Ascending aorta (tissue), 2 donors: ENCODE measurements at regions not wholly inside any gene's neighbourhood (a gene's known extent, or its start where the extent isn't known, plus 50 kb on each side); places are given as distances from the start of the nearest gene placed in this dataset.

Source experiments
- DNase-seq, 2 donors: peaks; one replicate each; pipeline ENCODE4 v3.0.0-alpha.2; 2019; ENCODE audit warnings: low spot score in 2 of 2
- H3K27ac ChIP-seq, 2 donors: fragments of 200-600 bp; sonication (generic); one replicate each; pipeline ENCODE4 v1.5.1; 2016 to 2017; ENCODE audit warnings: mild to moderate bottlenecking in 1 of 2
- H3K27me3 ChIP-seq: fragments of 200-600 bp; sonication (generic); one replicate; pipeline ENCODE4 v1.5.1; 2017
- H3K36me3 ChIP-seq, 2 donors: fragments of 200-600 bp; sonication (generic); one replicate each; pipeline ENCODE4 v1.5.1; 2016
- H3K4me1 ChIP-seq, 2 donors: fragments of 200-600 bp; sonication (generic); one replicate each; pipeline ENCODE4 v1.5.1; 2016 to 2017; ENCODE audit warnings: mild to moderate bottlenecking in 1 of 2
- H3K4me3 ChIP-seq, 2 donors: fragments of 200-600 bp; sonication (generic); one replicate each; pipeline ENCODE4 v1.5.1; 2016 to 2017; ENCODE audit warnings: mild to moderate bottlenecking in 1 of 2
- H3K9me3 ChIP-seq, 2 donors: fragments of 200-600 bp; sonication (generic); one replicate each; pipeline ENCODE4 v1.5.1; 2016
- intact Hi-C: fragments of 100-400 bp; cut with DNase I; formaldehyde crosslinking; loops from one replicate; pipeline ENCODE4 v1.15.1; 2023
- TF ChIP-seq, protein P1 (sequence below), 3 experiments: fragments of 200-600 bp in 2 of 3; fragments of 450-650 bp in 1 of 3; sonication (generic) in 2 of 3; IDR thresholded peaks; one replicate each; pipeline ENCODE4 v1.5.1; 2016 to 2019; ENCODE audit warnings: antibody characterized with exemption in 3 of 3, mild to moderate bottlenecking in 1 of 3, moderate library complexity in 1 of 3

DNA sequence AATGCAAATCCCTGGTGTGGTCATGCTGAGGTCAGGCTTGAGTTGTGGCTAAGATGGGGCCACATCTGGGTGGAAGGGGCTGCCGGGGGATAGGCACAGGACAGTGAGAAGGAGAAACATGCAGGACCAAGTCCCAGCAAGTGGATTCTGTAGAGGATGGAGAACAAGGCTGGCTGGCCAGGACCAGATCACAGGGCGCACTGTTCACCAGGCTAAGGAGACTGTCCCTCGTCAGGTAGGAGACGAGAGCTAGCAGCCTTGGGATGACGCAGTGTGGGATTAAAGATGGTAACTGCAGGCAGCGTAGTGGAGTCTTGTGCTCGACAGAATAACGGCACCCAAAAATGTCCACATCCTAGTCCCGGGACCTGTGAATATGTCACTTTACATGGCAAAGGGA, 336.1 kb downstream of the BCL11B start:
- no peak overlapping the region for H3K4me3 ChIP-seq
- no peak overlapping the region for H3K27ac ChIP-seq
- H3K27me3 ChIP-seq = no peaks in the 10 kb centered on the region
- TF ChIP-seq, protein P1, sequence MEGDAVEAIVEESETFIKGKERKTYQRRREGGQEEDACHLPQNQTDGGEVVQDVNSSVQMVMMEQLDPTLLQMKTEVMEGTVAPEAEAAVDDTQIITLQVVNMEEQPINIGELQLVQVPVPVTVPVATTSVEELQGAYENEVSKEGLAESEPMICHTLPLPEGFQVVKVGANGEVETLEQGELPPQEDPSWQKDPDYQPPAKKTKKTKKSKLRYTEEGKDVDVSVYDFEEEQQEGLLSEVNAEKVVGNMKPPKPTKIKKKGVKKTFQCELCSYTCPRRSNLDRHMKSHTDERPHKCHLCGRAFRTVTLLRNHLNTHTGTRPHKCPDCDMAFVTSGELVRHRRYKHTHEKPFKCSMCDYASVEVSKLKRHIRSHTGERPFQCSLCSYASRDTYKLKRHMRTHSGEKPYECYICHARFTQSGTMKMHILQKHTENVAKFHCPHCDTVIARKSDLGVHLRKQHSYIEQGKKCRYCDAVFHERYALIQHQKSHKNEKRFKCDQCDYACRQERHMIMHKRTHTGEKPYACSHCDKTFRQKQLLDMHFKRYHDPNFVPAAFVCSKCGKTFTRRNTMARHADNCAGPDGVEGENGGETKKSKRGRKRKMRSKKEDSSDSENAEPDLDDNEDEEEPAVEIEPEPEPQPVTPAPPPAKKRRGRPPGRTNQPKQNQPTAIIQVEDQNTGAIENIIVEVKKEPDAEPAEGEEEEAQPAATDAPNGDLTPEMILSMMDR (IDR thresholded peaks at IDR 0.05) = no peak
- DNase-seq = no peak
- intact Hi-C loops = no loop called here
- H3K4me1 ChIP-seq = no peaks in the 10 kb centered on the region
- no peaks in the 10 kb centered on the region for H3K36me3 ChIP-seq
- no peaks in the 10 kb centered on the region for H3K9me3 ChIP-seq

DNA sequence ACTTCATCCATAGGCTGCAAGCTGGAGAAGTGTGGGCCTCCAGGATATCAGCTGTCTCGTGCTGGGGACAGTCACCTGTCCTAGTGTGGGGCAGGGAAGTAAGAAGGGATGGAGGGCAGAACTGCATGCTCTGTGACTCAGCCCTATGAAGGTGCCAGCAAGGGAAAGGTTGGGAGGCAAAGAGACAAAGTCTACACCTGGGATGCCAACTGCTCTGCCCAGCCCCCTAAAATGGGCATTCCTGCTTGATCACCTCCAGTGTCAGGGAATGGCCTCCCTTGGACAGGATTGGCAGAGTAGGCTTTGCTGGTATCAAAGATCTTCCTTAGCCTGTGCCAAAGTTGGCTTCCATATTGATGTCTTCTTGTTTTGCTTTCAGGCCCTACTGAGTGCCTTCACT, 335.0 kb downstream of the BCL11B start:
- no peak overlapping the region for H3K4me3 ChIP-seq

DNA sequence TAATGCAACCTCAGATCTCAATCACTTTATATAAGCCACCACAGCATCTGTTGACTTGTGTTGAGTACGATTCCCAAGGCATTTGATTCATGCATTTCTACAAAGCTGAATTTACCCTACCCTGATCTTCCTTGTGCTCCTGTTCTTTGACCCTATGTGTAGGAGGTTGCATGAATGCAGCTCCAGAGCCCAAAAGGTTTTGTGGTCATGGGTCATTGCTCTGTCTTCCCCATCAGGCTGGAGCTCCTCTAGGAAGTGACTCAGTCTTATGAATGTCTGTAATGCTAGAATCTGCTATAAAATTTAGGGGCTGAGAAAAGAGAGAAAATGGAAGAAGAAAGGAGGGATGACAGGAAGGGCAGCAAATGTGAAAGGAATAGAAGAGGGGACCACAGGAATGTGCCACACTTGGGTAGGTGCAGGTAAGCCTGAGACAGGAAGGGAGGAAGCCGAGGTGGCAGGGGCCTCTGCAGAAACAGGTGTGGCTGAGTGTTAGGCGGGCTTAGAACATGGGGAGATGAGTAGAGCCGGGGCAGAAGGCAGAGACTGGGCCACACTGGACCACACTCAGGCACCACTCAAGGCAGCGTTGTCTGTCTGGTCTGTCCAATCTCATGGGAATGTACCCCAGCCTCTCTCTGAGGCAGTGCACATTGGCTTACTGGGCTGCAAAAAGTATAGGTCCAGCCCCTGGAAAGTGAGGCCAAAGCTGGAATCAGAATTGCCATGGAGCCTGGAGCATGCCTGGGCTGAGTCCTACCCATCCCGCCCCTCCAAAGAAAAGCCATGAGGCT, 334.1 kb downstream of the BCL11B start:
- H3K27me3 ChIP-seq = no peaks in the 10 kb centered on the region

More for the DNA sequence above, 335.0 kb downstream of the BCL11B start:
- Histone ChIP-seq H3K27me3 (no peaks in the 10 kb centered on the region), H3K36me3 (no peaks in the 10 kb centered on the region), H3K9me3 (no peaks in the 10 kb centered on the region), H3K27ac (no peak overlapping the region), H3K4me1 (no peaks in the 10 kb centered on the region)
- TF ChIP-seq, protein P1 (IDR thresholded peaks at IDR 0.05) = no peak
- intact Hi-C loops = no loop called here
- no peak for DNase-seq

DNA sequence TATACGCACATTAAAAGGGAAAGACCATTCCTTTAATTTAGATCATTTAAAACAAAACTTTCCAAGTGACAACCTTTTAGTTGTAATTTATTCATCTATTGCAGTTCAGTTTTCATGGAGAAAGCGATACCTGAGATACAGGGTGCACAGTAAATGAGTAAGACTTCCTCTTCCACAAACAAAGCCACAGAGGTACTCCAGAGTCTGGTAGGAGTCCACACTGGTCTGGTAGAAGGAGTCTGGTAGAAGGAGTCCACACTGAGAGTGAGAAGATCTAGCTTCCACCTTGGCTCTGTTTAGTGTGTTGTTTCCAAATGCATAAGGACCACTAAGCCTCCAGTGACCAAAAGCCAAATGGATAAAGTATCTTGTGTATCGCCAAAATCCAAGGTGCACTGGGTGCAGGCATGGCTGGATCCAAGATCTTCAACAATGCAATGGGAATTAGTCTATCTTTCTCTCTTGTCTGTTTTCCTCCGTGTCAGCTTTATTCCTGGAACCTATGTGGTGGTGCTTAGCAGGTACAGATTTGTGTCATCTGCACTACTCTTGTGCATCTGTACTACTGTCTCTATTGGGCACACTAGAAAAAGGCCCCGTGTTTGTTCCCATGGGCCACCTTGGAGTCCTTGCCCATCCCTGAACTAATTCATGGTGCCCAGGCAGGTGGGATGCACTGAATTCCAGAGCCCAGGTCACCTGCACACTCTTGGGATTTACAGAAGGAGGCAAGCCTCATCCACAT, 331.1 kb downstream of the BCL11B start:
- Histone ChIP-seq H3K36me3 (no peaks in the 10 kb centered on the region), H3K27me3 (no peaks in the 10 kb centered on the region), H3K4me3 (no peak overlapping the region), H3K27ac (no peak overlapping the region), H3K9me3 (no peaks in the 10 kb centered on the region), H3K4me1 (no peaks in the 10 kb centered on the region)
- DNase-seq = no peak
- TF ChIP-seq, protein P1 (IDR thresholded peaks at IDR 0.05) = no peak
- intact Hi-C loops = no loop called here

More for the DNA sequence above, 334.1 kb downstream of the BCL11B start:
- Histone ChIP-seq H3K36me3 (no peaks in the 10 kb centered on the region), H3K4me3 (no peak overlapping the region), H3K9me3 (no peaks in the 10 kb centered on the region), H3K4me1 (no peaks in the 10 kb centered on the region), H3K27ac (no peak overlapping the region)
- intact Hi-C loops = no loop called here
- DNase-seq = no peak
- TF ChIP-seq, protein P1 (IDR thresholded peaks at IDR 0.05) = no peak

DNA sequence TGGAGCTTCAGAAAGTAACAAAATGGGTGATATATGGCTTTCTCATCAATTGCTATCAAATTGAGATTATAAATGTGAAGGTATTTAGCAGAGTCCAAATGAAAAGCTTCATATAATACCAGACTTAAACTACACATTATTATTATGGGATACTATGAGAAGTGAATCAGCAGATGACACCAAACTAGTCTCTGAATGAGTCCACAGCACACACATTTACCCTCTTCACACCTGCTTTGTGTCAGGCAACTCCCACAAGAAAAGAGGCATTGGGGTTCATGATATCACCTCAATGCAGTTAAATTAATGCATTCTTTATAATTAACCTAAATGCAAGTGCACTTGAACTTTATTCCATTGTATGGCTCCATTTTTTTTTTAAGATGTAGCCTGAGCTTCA, 330.5 kb downstream of the BCL11B start:
- Histone ChIP-seq H3K27ac (no peak overlapping the region), H3K4me1 (no peaks in the 10 kb centered on the region), H3K36me3 (no peaks in the 10 kb centered on the region), H3K9me3 (no peaks in the 10 kb centered on the region), H3K4me3 (no peak overlapping the region), H3K27me3 (no peaks in the 10 kb centered on the region)
- DNase-seq = no peak
- intact Hi-C loops = no loop called here
- TF ChIP-seq, protein P1 (IDR thresholded peaks at IDR 0.05) = no peak
